ENCODE measurements at regions not wholly inside any gene's neighbourhood (a gene's known extent, or its start where the extent isn't known, plus 50 kb on each side); places are given as distances from the start of the nearest gene placed in this dataset.

DNA sequence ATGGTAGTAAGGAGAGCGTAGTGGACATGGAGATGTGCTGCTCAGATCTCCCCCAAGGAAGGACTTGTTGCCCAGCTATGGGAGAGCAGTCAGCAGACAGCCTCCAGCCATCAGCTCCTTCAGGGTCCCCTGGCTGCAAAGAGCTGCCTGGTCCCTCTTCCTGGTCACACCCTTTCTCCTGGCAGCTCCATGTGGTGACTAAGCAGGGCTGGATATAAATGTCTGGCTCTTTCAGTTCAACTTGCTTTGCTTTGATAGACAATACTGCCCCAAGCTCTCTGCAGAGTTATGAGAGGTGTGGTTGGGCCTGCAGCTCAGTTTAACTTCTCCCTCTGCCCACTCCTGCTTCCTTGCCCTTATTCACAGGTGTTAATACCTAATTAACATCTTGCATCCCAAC, 64.1 kb upstream of the DDR1 start:
- TF ChIP-seq, protein P1, sequence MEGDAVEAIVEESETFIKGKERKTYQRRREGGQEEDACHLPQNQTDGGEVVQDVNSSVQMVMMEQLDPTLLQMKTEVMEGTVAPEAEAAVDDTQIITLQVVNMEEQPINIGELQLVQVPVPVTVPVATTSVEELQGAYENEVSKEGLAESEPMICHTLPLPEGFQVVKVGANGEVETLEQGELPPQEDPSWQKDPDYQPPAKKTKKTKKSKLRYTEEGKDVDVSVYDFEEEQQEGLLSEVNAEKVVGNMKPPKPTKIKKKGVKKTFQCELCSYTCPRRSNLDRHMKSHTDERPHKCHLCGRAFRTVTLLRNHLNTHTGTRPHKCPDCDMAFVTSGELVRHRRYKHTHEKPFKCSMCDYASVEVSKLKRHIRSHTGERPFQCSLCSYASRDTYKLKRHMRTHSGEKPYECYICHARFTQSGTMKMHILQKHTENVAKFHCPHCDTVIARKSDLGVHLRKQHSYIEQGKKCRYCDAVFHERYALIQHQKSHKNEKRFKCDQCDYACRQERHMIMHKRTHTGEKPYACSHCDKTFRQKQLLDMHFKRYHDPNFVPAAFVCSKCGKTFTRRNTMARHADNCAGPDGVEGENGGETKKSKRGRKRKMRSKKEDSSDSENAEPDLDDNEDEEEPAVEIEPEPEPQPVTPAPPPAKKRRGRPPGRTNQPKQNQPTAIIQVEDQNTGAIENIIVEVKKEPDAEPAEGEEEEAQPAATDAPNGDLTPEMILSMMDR (IDR thresholded peaks at IDR 0.05; ENCODE audit: insufficient read depth, low read length): no peak
- no peak for TF ChIP-seq GABPA (IDR thresholded peaks at IDR 0.05; ENCODE audit: low read depth)
- no peak for TF ChIP-seq SPI1 (IDR thresholded peaks at IDR 0.05; ENCODE audit: borderline replicate concordance, low read depth)
